GM04504 (cell line): ENCODE measurements at regions not wholly inside any gene's neighbourhood (a gene's known extent, or its start where the extent isn't known, plus 50 kb on each side); places are given as distances from the start of the nearest gene placed in this dataset.
"Not testable (repeated sequence)": the region's sequence is repeated elsewhere in the genome, so short reads cannot be mapped to it uniquely, and the experiment has no call there.

Experiments used
- DNase-seq: peaks from one replicate; pipeline ENCODE4 v3.0.0-alpha.2; 2012; ENCODE audit warnings: low read depth

GRCh38 chr9:97773723-97774122 lies 76.6 kb upstream of the XPA start:
- no peak for DNase-seq

- DNase-seq, result no peak
Measured at GRCh38 chr9:97774673-97775072, 77.5 kb upstream of the XPA start.

GRCh38 chr9:97778740-97779139 lies 74.3 kb upstream of the FOXE1 start:
- DNase-seq, result not testable (repeated sequence)

- no peak for DNase-seq
Measured at GRCh38 chr9:97779608-97780007, 73.4 kb upstream of the FOXE1 start.

GRCh38 chr9:97781902-97782301 lies 71.1 kb upstream of the FOXE1 start:
- no peak for DNase-seq

- DNase-seq, result no peak
Measured at GRCh38 chr9:97786341-97786740, 66.7 kb upstream of the FOXE1 start.

- no peak for DNase-seq
Measured at GRCh38 chr9:97787551-97787950, 65.5 kb upstream of the FOXE1 start.

GRCh38 chr9:97788763-97789663 lies 64.0 kb upstream of the FOXE1 start:
- no peak for DNase-seq

GRCh38 chr9:97790542-97790941 lies 62.5 kb upstream of the FOXE1 start:
- DNase-seq, result no peak

- DNase-seq, result no peak
Measured at GRCh38 chr9:97791542-97791941, 61.5 kb upstream of the FOXE1 start.

GRCh38 chr9:97793067-97793466 lies 60.0 kb upstream of the FOXE1 start:
- no peak for DNase-seq

- no peak for DNase-seq
Measured at GRCh38 chr9:97794666-97795065, 58.4 kb upstream of the FOXE1 start.

- DNase-seq, result not testable (repeated sequence)
Measured at GRCh38 chr9:97796176-97796575, 56.9 kb upstream of the FOXE1 start.

GRCh38 chr9:97801180-97801579 lies 51.8 kb upstream of the FOXE1 start:
- DNase-seq, result no peak

- DNase-seq, result peak; percentile 38
Measured at GRCh38 chr9:97802276-97802675, 50.8 kb upstream of the FOXE1 start.

GRCh38 chr9:97803167-97804058 lies 49.6 kb upstream of the FOXE1 start:
- DNase-seq, result peak; percentile 16
